IgD-negative memory B cell (primary cell): ENCODE measurements at regions not wholly inside any gene's neighbourhood (a gene's known extent, or its start where the extent isn't known, plus 50 kb on each side); places are given as distances from the start of the nearest gene placed in this dataset.

Experiments used
- H3K27ac Mint-ChIP-seq, 3 donors: one replicate each; pipeline ENCODE4 v1.8.0; 2020 to 2022; ENCODE audit warnings: mild to moderate bottlenecking in 3 of 3, mixed read lengths in 3 of 3, moderate library complexity in 1 of 3
- H3K27me3 Mint-ChIP-seq: one replicate; pipeline ENCODE4 v1.8.0; 2021; ENCODE audit warnings: mixed read lengths
- H3K36me3 Mint-ChIP-seq: one replicate; pipeline ENCODE4 v1.8.0; 2020; ENCODE audit warnings: mild to moderate bottlenecking, mixed read lengths
- H3K4me1 Mint-ChIP-seq, 3 donors: one replicate each; pipeline ENCODE4 v1.8.0; 2020 to 2022; ENCODE audit warnings: mixed read lengths in 3 of 3, mild to moderate bottlenecking in 1 of 3
- H3K4me3 Mint-ChIP-seq, 4 donors: one replicate each; pipeline ENCODE4 v1.8.0; 2020 to 2022; ENCODE audit warnings: mild to moderate bottlenecking in 4 of 4, mixed read lengths in 4 of 4, moderate library complexity in 3 of 4
- H3K9me3 Mint-ChIP-seq, 3 donors: one replicate each; pipeline ENCODE4 v1.8.0; 2020 to 2021; ENCODE audit warnings: mixed read lengths in 3 of 3, mild to moderate bottlenecking in 1 of 3

GRCh38 chr6:112770308-112770707 is 423.2 kb downstream of the RFPL4B start:
- Mint-ChIP-seq H3K9me3 (peaks cover 0 to 27% (median 17%) of the 10 kb centered on the region in 3 donors), H3K27ac (peak overlapping the region in 1 of 3 donors; percentile 71), H3K36me3 (no peaks in the 10 kb centered on the region), H3K4me1 (no peaks in the 10 kb centered on the region), H3K27me3 (peaks cover 4% of the 10 kb centered on the region), H3K4me3 (no peak overlapping the region)

GRCh38 chr6:112773187-112773586 is 426.1 kb downstream of the RFPL4B start:
- peaks cover 2% of the 10 kb centered on the region for H3K27me3 Mint-ChIP-seq
- H3K4me3 Mint-ChIP-seq, result no peak overlapping the region
- H3K9me3 Mint-ChIP-seq, result peaks cover 0 to 13% (median 8%) of the 10 kb centered on the region in 3 donors
- no peaks in the 10 kb centered on the region for H3K36me3 Mint-ChIP-seq
- H3K27ac Mint-ChIP-seq, result no peak overlapping the region
- H3K4me1 Mint-ChIP-seq, result no peaks in the 10 kb centered on the region

GRCh38 chr6:112774319-112774718 is 427.2 kb downstream of the RFPL4B start:
- Mint-ChIP-seq H3K27me3 (peaks cover 2% of the 10 kb centered on the region), H3K36me3 (no peaks in the 10 kb centered on the region), H3K4me3 (no peak overlapping the region), H3K9me3 (peaks cover 0 to 4% (median 2%) of the 10 kb centered on the region in 3 donors), H3K27ac (no peak overlapping the region), H3K4me1 (no peaks in the 10 kb centered on the region)

- H3K9me3 Mint-ChIP-seq, result no peaks in the 10 kb centered on the region
- no peaks in the 10 kb centered on the region for H3K36me3 Mint-ChIP-seq
- H3K27ac Mint-ChIP-seq, result no peak overlapping the region
- H3K4me1 Mint-ChIP-seq, result peaks cover 3 to 6% (median 4%) of the 10 kb centered on the region in 3 donors
- no peaks in the 10 kb centered on the region for H3K27me3 Mint-ChIP-seq
- no peak overlapping the region for H3K4me3 Mint-ChIP-seq
Observed at GRCh38 chr6:112780498-112781096, 433.5 kb downstream of the RFPL4B start.

- Mint-ChIP-seq H3K9me3 (no peaks in the 10 kb centered on the region), H3K27me3 (no peaks in the 10 kb centered on the region), H3K4me3 (no peak overlapping the region), H3K4me1 (peaks cover 3 to 6% (median 4%) of the 10 kb centered on the region in 3 donors), H3K36me3 (no peaks in the 10 kb centered on the region), H3K27ac (no peak overlapping the region)
Observed at GRCh38 chr6:112781241-112781640, 434.1 kb downstream of the RFPL4B start.

GRCh38 chr6:112785408-112785807 is 438.3 kb downstream of the RFPL4B start:
- H3K4me1 Mint-ChIP-seq, result peaks cover 4 to 6% (median 5%) of the 10 kb centered on the region in 3 donors
- H3K27ac Mint-ChIP-seq, result no peak overlapping the region
- no peaks in the 10 kb centered on the region for H3K36me3 Mint-ChIP-seq
- no peaks in the 10 kb centered on the region for H3K9me3 Mint-ChIP-seq
- no peak overlapping the region for H3K4me3 Mint-ChIP-seq
- no peaks in the 10 kb centered on the region for H3K27me3 Mint-ChIP-seq

- Mint-ChIP-seq H3K4me1 (peaks cover 0 to 3% (median 3%) of the 10 kb centered on the region in 3 donors), H3K36me3 (no peaks in the 10 kb centered on the region), H3K27me3 (no peaks in the 10 kb centered on the region), H3K9me3 (no peaks in the 10 kb centered on the region), H3K4me3 (no peak overlapping the region), H3K27ac (no peak overlapping the region)
Observed at GRCh38 chr6:112786801-112787200, 439.7 kb downstream of the RFPL4B start.

- peaks cover 0 to 3% (median 3%) of the 10 kb centered on the region in 3 donors for H3K4me1 Mint-ChIP-seq
- H3K4me3 Mint-ChIP-seq, result no peak overlapping the region
- H3K27ac Mint-ChIP-seq, result no peak overlapping the region
- H3K27me3 Mint-ChIP-seq, result no peaks in the 10 kb centered on the region
- no peaks in the 10 kb centered on the region for H3K9me3 Mint-ChIP-seq
- no peaks in the 10 kb centered on the region for H3K36me3 Mint-ChIP-seq
Observed at GRCh38 chr6:112787371-112787770, 440.2 kb downstream of the RFPL4B start.

GRCh38 chr6:112795316-112795715 is 448.2 kb downstream of the RFPL4B start:
- H3K9me3 Mint-ChIP-seq, result peaks cover 0 to 16% (median 6%) of the 10 kb centered on the region in 3 donors
- H3K4me3 Mint-ChIP-seq, result no peak overlapping the region
- no peaks in the 10 kb centered on the region for H3K36me3 Mint-ChIP-seq
- H3K4me1 Mint-ChIP-seq, result no peaks in the 10 kb centered on the region
- H3K27me3 Mint-ChIP-seq, result peaks cover 2% of the 10 kb centered on the region
- no peak overlapping the region for H3K27ac Mint-ChIP-seq

GRCh38 chr6:112796712-112797111 is 449.6 kb downstream of the RFPL4B start:
- Mint-ChIP-seq H3K27me3 (peaks cover 2% of the 10 kb centered on the region), H3K36me3 (no peaks in the 10 kb centered on the region), H3K9me3 (peaks cover 0 to 16% (median 6%) of the 10 kb centered on the region in 3 donors), H3K27ac (no peak overlapping the region), H3K4me3 (no peak overlapping the region), H3K4me1 (no peaks in the 10 kb centered on the region)

- peaks cover 0 to 2% (median 0%) of the 10 kb centered on the region in 3 donors for H3K4me1 Mint-ChIP-seq
- H3K4me3 Mint-ChIP-seq, result no peak overlapping the region
- H3K9me3 Mint-ChIP-seq, result peaks cover 0 to 6% (median 4%) of the 10 kb centered on the region in 3 donors
- H3K27ac Mint-ChIP-seq, result no peak overlapping the region
- H3K36me3 Mint-ChIP-seq, result no peaks in the 10 kb centered on the region
- peaks cover 2% of the 10 kb centered on the region for H3K27me3 Mint-ChIP-seq
Observed at GRCh38 chr6:112799889-112800288, 452.8 kb downstream of the RFPL4B start.

GRCh38 chr6:112800439-112800838 is 453.3 kb downstream of the RFPL4B start:
- H3K27me3 Mint-ChIP-seq, result peaks cover 4% of the 10 kb centered on the region
- peaks cover 0 to 6% (median 4%) of the 10 kb centered on the region in 3 donors for H3K9me3 Mint-ChIP-seq
- no peak overlapping the region for H3K27ac Mint-ChIP-seq
- no peak overlapping the region for H3K4me3 Mint-ChIP-seq
- H3K36me3 Mint-ChIP-seq, result no peaks in the 10 kb centered on the region
- H3K4me1 Mint-ChIP-seq, result peaks cover 0 to 2% (median 0%) of the 10 kb centered on the region in 3 donors

GRCh38 chr6:112800916-112801315 is 453.8 kb downstream of the RFPL4B start:
- Mint-ChIP-seq H3K27me3 (peaks cover 4% of the 10 kb centered on the region), H3K9me3 (peaks cover 0 to 6% (median 4%) of the 10 kb centered on the region in 3 donors), H3K27ac (no peak overlapping the region), H3K4me1 (peaks cover 0 to 2% (median 0%) of the 10 kb centered on the region in 3 donors), H3K36me3 (no peaks in the 10 kb centered on the region), H3K4me3 (no peak overlapping the region)

- Mint-ChIP-seq H3K4me1 (peaks cover 0 to 2% (median 0%) of the 10 kb centered on the region in 3 donors), H3K27ac (peak overlapping the region in 1 of 3 donors; percentile 5), H3K9me3 (peaks cover 0 to 6% (median 4%) of the 10 kb centered on the region in 3 donors), H3K4me3 (no peak overlapping the region), H3K36me3 (no peaks in the 10 kb centered on the region), H3K27me3 (peaks cover 4% of the 10 kb centered on the region)
Observed at GRCh38 chr6:112801468-112802080, 454.4 kb downstream of the RFPL4B start.

GRCh38 chr6:112802144-112802543 is 455.0 kb downstream of the RFPL4B start:
- Mint-ChIP-seq H3K4me3 (no peak overlapping the region), H3K27me3 (peaks cover 8% of the 10 kb centered on the region), H3K36me3 (no peaks in the 10 kb centered on the region), H3K27ac (no peak overlapping the region), H3K9me3 (peaks cover 0 to 6% (median 4%) of the 10 kb centered on the region in 3 donors), H3K4me1 (peaks cover 0 to 2% (median 0%) of the 10 kb centered on the region in 3 donors)
